ENCODE measurements at regions not wholly inside any gene's neighbourhood (a gene's known extent, or its start where the extent isn't known, plus 50 kb on each side); places are given as distances from the start of the nearest gene placed in this dataset.

- H3K79me2 ChIP-seq (replicated peaks; ENCODE audit: insufficient read depth), result no peaks in the 10 kb centered on the region
- H3K27ac ChIP-seq (ENCODE audit: low read depth), result no peak overlapping the region
- Mint-ChIP-seq H3K4me1 (peaks cover 5% of the 10 kb centered on the region; the same call in 2 of the 3 replicates), H3K27ac (no peak overlapping the region), H3K9me3 (no peaks in the 10 kb centered on the region; the same call in 2 of the 3 replicates), H3K4me3 (no peak overlapping the region), H3K27me3 (ENCODE audit: insufficient read depth, low read depth, poor library complexity) (no peaks in the 10 kb centered on the region), H3K36me3 (ENCODE audit: low read depth) (no peaks in the 10 kb centered on the region)
- no peaks in the 10 kb centered on the region for H4K20me1 ChIP-seq (replicated peaks; ENCODE audit: insufficient read depth)
- TF ChIP-seq POLR2AphosphoS5 (IDR thresholded peaks at IDR 0.05; ENCODE audit: low read depth), result no peak
- TF ChIP-seq EZH2phosphoT487 (IDR thresholded peaks at IDR 0.05; ENCODE audit: unreplicated experiment), result no peak
- no peak for TF ChIP-seq CTCF (conservative IDR thresholded peaks at IDR 0.05; ENCODE audit: low read depth in 2 of 2)
- TF ChIP-seq ZNF331 (CRISPR knock-in tag; IDR thresholded peaks at IDR 0.05; ENCODE audit: low read depth), result no peak
- no peak for TF ChIP-seq ZNF462 (CRISPR knock-in tag; IDR thresholded peaks at IDR 0.05)
- no peak for TF ChIP-seq EZH2 (IDR thresholded peaks at IDR 0.05; ENCODE audit: low read depth, unreplicated experiment)
- no peak for TF ChIP-seq REST (IDR thresholded peaks at IDR 0.05; ENCODE audit: unreplicated experiment)
- TF ChIP-seq ZNF114 (CRISPR knock-in tag; IDR thresholded peaks at IDR 0.05), result no peak
- TF ChIP-seq JUNB (IDR thresholded peaks at IDR 0.05; ENCODE audit: unreplicated experiment), result no peak
- TF ChIP-seq STAT1 (IDR thresholded peaks at IDR 0.05; ENCODE audit: unreplicated experiment), result no peak
- no peak for TF ChIP-seq NANOG (IDR thresholded peaks at IDR 0.05; ENCODE audit: borderline replicate concordance)
- no peak for TF ChIP-seq ETS1 (IDR thresholded peaks at IDR 0.05)
- TF ChIP-seq CREB1 (CRISPR knock-in tag; IDR thresholded peaks at IDR 0.05; ENCODE audit: low read depth), result no peak
- DNase-seq (ENCODE audit: low spot score), result no peak
- no peak overlapping the region for H3K4me2 ChIP-seq
- no peak overlapping the region for H2AFZ ChIP-seq
- H3K36me3 ChIP-seq (ENCODE audit: insufficient read depth), result peaks cover 2% of the 10 kb centered on the region; the same call in 1 of the 2 replicates
- no peaks in the 10 kb centered on the region for H3K4me1 ChIP-seq (ENCODE audit: insufficient read depth)
- H3K27me3 ChIP-seq (ENCODE audit: insufficient read depth), result no peaks in the 10 kb centered on the region
- H3K9me2 ChIP-seq (ENCODE audit: insufficient read depth), result no peaks in the 10 kb centered on the region
- no peaks in the 10 kb centered on the region for H3F3A ChIP-seq (replicated peaks; ENCODE audit: low read depth)
- ATAC-seq, result peak; percentile 100
- H3K4me3 ChIP-seq, result no peak overlapping the region
Measured at GRCh38 chr22:48968201-48968959, 859.3 kb downstream of the BRD1 start.

All from GM23338 (cell line).